GM12865 (cell line): ENCODE measurements at regions not wholly inside any gene's neighbourhood (a gene's known extent, or its start where the extent isn't known, plus 50 kb on each side); places are given as distances from the start of the nearest gene placed in this dataset.
"Not testable (repeated sequence)": the region's sequence is repeated elsewhere in the genome, so short reads cannot be mapped to it uniquely, and the experiment has no call there.

Experiments
- DNase-seq: peaks from one replicate; pipeline ENCODE4 v3.0.0; 2010; ENCODE audit warnings: low read depth
- H3K4me3 ChIP-seq: 2 replicates; pipeline ENCODE4 v1.5.1; 2011; ENCODE audit warnings: mild to moderate bottlenecking, low read depth, low read length, control low read depth
- TF ChIP-seq, protein P1 (sequence below): IDR thresholded peaks from 2 replicates; pipeline ENCODE4 v1.5.1; 2011; ENCODE audit warnings: low read length, control low read depth, low read depth, inconsistent platforms; ENCODE audit not compliant: insufficient read depth; ENCODE audit errors: missing control alignments

DNA sequence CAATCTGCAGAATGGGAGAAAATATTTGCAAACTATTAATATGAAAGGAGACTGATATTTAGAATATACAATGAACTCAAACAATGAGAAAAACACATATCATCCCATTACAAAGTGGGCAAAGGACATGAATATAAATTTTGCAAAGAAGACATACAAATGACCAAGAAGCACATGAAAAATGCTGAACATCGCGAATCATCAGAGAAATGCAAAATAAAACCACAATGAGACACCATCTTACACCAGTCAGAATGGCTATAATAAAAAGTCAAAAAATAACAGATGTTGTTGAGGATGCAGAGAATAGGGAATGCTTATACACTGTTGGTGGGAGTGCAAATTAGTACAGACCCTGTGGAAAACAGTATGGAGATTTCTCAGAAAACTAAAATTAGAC lies 83.6 kb downstream of the RAP2B start:
- TF ChIP-seq, protein P1, sequence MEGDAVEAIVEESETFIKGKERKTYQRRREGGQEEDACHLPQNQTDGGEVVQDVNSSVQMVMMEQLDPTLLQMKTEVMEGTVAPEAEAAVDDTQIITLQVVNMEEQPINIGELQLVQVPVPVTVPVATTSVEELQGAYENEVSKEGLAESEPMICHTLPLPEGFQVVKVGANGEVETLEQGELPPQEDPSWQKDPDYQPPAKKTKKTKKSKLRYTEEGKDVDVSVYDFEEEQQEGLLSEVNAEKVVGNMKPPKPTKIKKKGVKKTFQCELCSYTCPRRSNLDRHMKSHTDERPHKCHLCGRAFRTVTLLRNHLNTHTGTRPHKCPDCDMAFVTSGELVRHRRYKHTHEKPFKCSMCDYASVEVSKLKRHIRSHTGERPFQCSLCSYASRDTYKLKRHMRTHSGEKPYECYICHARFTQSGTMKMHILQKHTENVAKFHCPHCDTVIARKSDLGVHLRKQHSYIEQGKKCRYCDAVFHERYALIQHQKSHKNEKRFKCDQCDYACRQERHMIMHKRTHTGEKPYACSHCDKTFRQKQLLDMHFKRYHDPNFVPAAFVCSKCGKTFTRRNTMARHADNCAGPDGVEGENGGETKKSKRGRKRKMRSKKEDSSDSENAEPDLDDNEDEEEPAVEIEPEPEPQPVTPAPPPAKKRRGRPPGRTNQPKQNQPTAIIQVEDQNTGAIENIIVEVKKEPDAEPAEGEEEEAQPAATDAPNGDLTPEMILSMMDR = no peak
- no peak overlapping the region for H3K4me3 ChIP-seq
- DNase-seq = no peak

DNA sequence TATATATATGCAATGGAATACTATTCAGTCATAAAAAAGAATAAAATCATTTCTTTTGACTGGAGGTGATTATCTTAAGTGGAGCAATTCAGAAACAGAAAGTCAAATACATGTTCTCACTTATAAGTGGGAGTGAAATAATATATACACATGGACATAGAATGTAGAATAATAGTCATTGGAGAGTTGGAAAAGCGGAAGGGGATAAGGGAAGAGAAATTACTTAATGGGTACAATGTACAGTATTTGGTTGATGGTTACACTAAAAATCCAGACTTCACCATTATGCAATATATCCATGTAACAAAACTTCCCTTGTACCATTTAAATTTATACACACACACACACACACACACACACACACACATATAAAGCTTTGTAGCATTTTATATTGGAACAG lies 84.3 kb downstream of the RAP2B start:
- TF ChIP-seq, protein P1 = no peak
- no peak for DNase-seq
- H3K4me3 ChIP-seq = no peak overlapping the region

DNA sequence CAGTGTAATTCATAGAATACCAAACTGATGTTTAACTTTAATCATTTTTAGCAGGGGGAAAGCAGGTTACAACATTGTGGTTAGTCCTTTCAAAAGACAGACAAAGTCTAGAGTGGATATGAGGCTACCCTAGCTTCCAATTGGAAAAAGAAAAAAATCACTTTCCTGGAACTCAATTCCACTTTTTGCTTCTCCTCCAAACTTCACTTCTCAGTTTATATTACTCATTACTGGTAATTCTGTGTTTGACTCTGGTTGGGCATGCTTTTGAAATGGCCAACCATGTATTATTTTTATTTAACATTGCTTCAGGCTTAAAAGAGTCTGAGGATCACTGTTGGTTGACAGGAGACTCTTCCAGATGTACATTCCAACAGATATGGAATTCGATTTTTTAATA lies 84.8 kb downstream of the RAP2B start:
- no peak overlapping the region for H3K4me3 ChIP-seq
- no peak for DNase-seq
- TF ChIP-seq, protein P1 = no peak

DNA sequence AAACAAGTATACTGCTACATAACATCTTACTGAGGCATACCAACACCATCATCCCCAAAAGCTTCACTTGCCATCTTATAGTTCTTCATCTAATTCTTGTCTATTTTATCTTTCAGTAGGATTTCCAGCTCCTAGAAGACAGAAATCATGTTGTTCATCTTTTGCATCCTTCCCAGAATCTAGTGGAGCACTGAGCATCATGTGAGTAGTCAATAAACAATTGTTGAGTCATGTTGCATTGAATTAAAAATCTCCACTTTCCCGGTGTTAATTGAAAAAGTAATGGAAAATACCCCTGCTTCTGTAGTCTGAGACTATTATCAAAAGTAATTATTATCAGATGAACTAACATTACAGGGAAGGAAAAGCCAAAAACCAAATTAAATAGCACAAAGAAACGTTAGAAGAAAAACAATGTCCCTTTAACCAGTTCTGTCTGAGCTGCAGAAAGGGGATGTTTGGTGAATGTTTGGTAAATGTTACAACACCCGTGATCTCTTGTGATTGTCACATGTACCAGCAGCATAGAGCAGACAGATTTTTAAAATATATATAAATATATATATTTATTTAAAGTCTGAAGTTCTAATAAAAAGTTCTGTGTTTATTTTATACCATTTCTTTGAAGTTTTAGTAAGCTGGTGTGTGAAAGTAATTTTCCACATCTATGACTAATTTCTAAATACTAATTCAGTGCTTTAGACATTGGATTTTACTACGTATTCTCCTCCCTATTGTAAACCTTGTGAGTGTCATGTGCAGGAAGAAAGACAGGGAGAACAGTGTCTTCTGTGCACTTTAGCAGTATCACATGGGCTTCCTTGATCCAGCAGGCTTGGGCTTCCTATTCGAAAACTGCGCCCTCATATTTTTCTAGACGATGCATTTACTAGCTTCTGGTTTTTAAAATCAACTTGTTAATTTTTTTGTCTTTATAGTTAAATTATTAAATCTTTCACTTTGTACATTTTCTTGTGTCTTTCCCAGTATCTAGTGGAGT lies 85.6 kb downstream of the RAP2B start:
- no peak overlapping the region for H3K4me3 ChIP-seq
- TF ChIP-seq, protein P1 = no peak
- DNase-seq = no peak

DNA sequence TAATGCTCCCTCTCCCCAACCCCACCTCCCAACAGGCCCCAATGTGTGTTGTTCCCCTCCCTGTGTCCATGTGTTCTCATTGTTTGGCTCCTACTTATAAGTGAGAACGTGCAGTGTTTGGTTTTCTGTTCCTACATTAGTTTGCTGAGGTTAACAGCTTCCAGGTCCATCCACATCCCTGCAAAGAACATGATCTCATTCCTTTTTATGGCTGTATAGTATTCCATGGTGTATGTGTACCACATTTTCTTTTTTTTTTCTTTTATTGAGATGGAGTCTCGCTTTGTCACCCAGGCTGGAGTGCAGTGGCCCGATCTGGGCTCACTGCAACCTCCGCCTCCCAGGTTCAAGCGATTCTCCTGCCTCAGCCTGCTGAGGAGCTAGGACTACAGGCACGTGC lies 86.8 kb downstream of the RAP2B start:
- H3K4me3 ChIP-seq, DNase-seq: not testable (repeated sequence)

DNA sequence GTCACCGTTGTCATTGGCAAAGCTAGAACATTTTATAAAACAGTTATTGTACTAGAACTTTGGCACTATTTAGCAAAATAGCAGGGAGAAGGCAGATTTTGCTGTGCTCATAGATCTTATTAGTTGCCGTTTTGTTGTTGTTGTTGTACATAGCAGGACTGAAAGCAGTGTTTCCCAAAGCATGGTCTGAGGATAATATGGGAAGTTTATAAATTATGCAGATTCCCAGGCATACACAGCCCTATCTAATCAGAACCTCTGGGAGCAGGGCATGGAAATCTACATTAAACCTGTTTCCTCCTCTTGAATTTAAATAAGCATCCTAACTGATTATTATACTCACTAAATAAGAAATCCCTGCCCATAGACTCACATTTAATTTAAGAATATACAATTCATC lies 87.9 kb downstream of the RAP2B start:
- TF ChIP-seq, protein P1 = no peak
- no peak for DNase-seq
- no peak overlapping the region for H3K4me3 ChIP-seq

DNA sequence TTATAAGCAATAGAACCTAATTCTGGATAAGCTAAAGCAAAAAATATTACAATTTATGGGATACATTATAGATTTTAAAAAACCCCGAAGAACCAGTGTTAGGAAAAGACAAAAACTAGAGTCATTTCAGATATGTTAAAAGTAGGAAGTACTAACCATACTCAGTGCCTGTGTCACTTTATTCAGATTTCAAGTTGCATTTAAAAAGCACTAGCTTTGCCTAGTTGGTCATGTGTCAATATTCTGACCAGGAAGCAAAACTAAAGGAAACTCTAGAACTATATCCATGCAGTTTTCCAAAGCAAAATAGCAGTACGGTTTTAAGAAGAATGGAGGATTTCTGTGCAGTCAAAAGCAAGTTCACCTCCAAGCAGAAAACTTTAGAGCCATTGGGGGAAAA lies 88.4 kb downstream of the RAP2B start:
- no peak for DNase-seq
- no peak overlapping the region for H3K4me3 ChIP-seq
- TF ChIP-seq, protein P1 = no peak
